ENCODE measurements at regions not wholly inside any gene's neighbourhood (a gene's known extent, or its start where the extent isn't known, plus 50 kb on each side); places are given as distances from the start of the nearest gene placed in this dataset.

DNA sequence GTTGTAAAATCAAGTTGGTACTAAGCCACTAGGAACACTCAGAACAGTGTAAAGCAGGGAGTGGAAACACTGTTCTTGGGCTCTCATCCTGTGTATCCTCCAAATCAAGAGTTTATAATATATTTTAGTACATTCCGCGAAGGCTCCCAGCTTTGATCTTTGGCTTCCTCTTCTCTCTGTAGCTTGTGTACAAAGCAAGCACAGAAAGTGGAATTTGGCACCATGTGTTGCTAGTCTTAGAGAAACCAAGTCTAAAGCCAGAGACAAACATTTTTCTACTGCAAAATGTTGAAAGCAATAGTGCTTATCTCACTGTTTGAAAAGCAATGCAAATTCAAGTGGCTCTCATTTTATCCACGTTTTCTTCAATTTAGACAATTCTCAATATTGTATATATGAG lies 1893.3 kb upstream of the WWC1 start:
- TF ChIP-seq POLR2A (IDR thresholded peaks at IDR 0.05; ENCODE audit: low read length) (no peak), GATA1 (IDR thresholded peaks at IDR 0.05; ENCODE audit: low read depth, low read length) (no peak)
